Sigmoid colon (tissue), 4 donors: ENCODE measurements at regions not wholly inside any gene's neighbourhood (a gene's known extent, or its start where the extent isn't known, plus 50 kb on each side); places are given as distances from the start of the nearest gene placed in this dataset.

Experiments used
- CTCF ChIP-seq, 4 experiments: fragments of 450-650 bp in 3 of 4; fragments of 200-600 bp in 1 of 4; IDR thresholded peaks; one replicate each; pipeline ENCODE4 v1.5.1; 2016 to 2019; ENCODE audit warnings: antibody characterized with exemption in 4 of 4, mild to moderate bottlenecking in 3 of 4, moderate library complexity in 2 of 4
- POLR2A ChIP-seq, 2 donors: fragments of 450-650 bp; IDR thresholded peaks; one replicate each; pipeline ENCODE4 v1.6.1; 2016; ENCODE audit warnings: antibody characterized with exemption in 2 of 2, mild to moderate bottlenecking in 2 of 2, moderate library complexity in 2 of 2
- POLR2AphosphoS5 ChIP-seq, 4 donors: sonication (generic); formaldehyde crosslinking; IDR thresholded peaks; one replicate each; pipeline ENCODE4 v1.6.1; 2017; ENCODE audit warnings: antibody characterized with exemption in 4 of 4

GRCh38 chr6:48747471-48747870, 636.5 kb upstream of the PTCHD4 start:
- TF ChIP-seq POLR2A (IDR thresholded peaks at IDR 0.05) (no peak), CTCF (IDR thresholded peaks at IDR 0.05) (no peak), POLR2AphosphoS5 (IDR thresholded peaks at IDR 0.05) (no peak)
